ENCODE measurements at regions not wholly inside any gene's neighbourhood (a gene's known extent, or its start where the extent isn't known, plus 50 kb on each side); places are given as distances from the start of the nearest gene placed in this dataset.

DNA sequence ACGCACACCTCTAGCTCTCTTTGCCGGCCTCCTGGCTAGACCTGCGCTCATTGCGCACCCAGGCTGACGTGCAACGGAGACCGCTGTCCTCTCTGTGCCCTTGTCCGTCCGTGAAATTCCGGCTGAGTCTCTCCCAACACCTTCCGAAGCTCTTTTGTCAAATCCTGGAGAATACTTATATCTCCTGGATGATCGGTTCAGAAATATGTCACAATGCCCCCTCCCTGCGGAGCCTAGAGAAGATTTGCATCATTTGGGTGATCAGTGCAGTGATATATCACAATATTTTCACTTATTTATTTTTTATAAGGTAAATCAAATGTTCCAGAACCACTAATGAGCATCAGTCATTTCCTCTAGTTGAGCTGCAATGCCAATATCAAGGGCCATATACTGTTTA, 1366.9 kb upstream of the USP9Y start:
- TF ChIP-seq JUNB (IDR thresholded peaks at IDR 0.05), result no peak
- TF ChIP-seq RCOR1 (IDR thresholded peaks at IDR 0.05; ENCODE audit: low read depth, low read length), result no peak
- TF ChIP-seq, protein P1, sequence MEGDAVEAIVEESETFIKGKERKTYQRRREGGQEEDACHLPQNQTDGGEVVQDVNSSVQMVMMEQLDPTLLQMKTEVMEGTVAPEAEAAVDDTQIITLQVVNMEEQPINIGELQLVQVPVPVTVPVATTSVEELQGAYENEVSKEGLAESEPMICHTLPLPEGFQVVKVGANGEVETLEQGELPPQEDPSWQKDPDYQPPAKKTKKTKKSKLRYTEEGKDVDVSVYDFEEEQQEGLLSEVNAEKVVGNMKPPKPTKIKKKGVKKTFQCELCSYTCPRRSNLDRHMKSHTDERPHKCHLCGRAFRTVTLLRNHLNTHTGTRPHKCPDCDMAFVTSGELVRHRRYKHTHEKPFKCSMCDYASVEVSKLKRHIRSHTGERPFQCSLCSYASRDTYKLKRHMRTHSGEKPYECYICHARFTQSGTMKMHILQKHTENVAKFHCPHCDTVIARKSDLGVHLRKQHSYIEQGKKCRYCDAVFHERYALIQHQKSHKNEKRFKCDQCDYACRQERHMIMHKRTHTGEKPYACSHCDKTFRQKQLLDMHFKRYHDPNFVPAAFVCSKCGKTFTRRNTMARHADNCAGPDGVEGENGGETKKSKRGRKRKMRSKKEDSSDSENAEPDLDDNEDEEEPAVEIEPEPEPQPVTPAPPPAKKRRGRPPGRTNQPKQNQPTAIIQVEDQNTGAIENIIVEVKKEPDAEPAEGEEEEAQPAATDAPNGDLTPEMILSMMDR (IDR thresholded peaks at IDR 0.05), result no peak
- no peak for TF ChIP-seq SREBF2 (IDR thresholded peaks at IDR 0.05)
- no peak for TF ChIP-seq ESRRA (IDR thresholded peaks at IDR 0.05; ENCODE audit: borderline replicate concordance, low read length)
- TF ChIP-seq NR3C1 (IDR thresholded peaks at IDR 0.05), result no peak
- TF ChIP-seq, protein P2, sequence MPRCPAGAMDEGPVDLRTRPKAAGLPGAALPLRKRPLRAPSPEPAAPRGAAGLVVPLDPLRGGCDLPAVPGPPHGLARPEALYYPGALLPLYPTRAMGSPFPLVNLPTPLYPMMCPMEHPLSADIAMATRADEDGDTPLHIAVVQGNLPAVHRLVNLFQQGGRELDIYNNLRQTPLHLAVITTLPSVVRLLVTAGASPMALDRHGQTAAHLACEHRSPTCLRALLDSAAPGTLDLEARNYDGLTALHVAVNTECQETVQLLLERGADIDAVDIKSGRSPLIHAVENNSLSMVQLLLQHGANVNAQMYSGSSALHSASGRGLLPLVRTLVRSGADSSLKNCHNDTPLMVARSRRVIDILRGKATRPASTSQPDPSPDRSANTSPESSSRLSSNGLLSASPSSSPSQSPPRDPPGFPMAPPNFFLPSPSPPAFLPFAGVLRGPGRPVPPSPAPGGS (IDR thresholded peaks at IDR 0.05), result no peak
- TF ChIP-seq, protein P3, sequence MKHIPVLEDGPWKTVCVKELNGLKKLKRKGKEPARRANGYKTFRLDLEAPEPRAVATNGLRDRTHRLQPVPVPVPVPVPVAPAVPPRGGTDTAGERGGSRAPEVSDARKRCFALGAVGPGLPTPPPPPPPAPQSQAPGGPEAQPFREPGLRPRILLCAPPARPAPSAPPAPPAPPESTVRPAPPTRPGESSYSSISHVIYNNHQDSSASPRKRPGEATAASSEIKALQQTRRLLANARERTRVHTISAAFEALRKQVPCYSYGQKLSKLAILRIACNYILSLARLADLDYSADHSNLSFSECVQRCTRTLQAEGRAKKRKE (CRISPR knock-in tag; IDR thresholded peaks at IDR 0.05; ENCODE audit: low read depth), result no peak
- no peak for TF ChIP-seq MYC (IDR thresholded peaks at IDR 0.05; ENCODE audit: borderline replicate concordance, low read length)
- no peak for TF ChIP-seq POLR2A (IDR thresholded peaks at IDR 0.05; ENCODE audit: low read length)
- TF ChIP-seq KDM1A (IDR thresholded peaks at IDR 0.05; ENCODE audit: low read depth), result no peak
- no peak for TF ChIP-seq SMC3 (IDR thresholded peaks at IDR 0.05)
- TF ChIP-seq, protein P4, sequence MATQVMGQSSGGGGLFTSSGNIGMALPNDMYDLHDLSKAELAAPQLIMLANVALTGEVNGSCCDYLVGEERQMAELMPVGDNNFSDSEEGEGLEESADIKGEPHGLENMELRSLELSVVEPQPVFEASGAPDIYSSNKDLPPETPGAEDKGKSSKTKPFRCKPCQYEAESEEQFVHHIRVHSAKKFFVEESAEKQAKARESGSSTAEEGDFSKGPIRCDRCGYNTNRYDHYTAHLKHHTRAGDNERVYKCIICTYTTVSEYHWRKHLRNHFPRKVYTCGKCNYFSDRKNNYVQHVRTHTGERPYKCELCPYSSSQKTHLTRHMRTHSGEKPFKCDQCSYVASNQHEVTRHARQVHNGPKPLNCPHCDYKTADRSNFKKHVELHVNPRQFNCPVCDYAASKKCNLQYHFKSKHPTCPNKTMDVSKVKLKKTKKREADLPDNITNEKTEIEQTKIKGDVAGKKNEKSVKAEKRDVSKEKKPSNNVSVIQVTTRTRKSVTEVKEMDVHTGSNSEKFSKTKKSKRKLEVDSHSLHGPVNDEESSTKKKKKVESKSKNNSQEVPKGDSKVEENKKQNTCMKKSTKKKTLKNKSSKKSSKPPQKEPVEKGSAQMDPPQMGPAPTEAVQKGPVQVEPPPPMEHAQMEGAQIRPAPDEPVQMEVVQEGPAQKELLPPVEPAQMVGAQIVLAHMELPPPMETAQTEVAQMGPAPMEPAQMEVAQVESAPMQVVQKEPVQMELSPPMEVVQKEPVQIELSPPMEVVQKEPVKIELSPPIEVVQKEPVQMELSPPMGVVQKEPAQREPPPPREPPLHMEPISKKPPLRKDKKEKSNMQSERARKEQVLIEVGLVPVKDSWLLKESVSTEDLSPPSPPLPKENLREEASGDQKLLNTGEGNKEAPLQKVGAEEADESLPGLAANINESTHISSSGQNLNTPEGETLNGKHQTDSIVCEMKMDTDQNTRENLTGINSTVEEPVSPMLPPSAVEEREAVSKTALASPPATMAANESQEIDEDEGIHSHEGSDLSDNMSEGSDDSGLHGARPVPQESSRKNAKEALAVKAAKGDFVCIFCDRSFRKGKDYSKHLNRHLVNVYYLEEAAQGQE (IDR thresholded peaks at IDR 0.05), result no peak
